ENCODE measurements at regions not wholly inside any gene's neighbourhood (a gene's known extent, or its start where the extent isn't known, plus 50 kb on each side); places are given as distances from the start of the nearest gene placed in this dataset.
A peak's percentile ranks its signal among the peaks of the same experiment; 100 is the strongest.

DNA sequence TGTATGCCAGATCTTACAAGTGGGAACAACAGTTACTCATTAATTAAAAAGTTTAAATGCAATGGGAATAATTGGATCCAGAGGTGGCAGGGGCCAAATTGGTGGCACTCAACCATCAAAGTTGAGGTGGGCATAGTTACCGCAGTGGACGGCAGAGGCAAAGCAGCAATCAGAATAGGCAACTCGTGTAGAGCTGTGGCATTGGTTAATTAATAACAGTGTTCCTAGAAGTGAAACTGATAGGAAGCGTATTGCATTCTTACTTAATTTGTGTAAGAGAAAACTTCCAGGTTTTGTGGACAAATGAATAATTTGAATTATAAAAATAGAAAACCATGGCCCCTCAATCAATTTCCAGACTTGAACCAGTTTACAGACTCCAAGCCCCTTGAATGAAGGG is 1068.2 kb upstream of the ACVR2A start:
- DNase-seq (no peak), ATAC-seq (no peak)
- no peak overlapping the region for H3K27ac ChIP-seq (ENCODE audit: low read length)
- H3K9me3 ChIP-seq (ENCODE audit: control insufficient read depth, low read length) = no peaks in the 10 kb centered on the region
- no peak overlapping the region for H3K4me3 ChIP-seq (ENCODE audit: low read length)
- 86% methylated on average over 4 of the region's 4 CpGs for whole genome bisulfite sequencing
- no peaks in the 10 kb centered on the region for H3K27me3 ChIP-seq (ENCODE audit: control insufficient read depth, insufficient read depth)
- intact Hi-C loops (cut with DNase I) = no loop called here
- no peaks in the 10 kb centered on the region for H3K4me1 ChIP-seq (ENCODE audit: control insufficient read depth, insufficient read depth, low read length)

DNA sequence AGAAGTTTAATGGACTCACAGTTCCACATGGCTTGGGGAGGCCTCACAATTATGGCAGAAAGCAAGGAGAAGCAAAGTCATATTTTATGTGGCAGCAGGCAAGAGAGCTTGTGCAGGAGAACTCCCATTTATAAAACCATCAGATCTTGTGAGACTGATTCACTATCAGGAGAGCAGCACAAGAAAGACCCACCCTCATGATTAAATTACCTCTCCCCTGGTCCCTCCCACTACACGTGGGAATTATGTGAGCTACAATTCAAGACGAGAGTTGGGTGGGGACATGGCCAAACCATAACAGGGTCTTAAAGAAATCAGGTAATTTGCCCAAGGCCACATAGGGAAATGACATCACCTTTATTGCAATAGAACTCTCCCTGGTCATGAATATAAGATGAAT is 1073.3 kb upstream of the ACVR2A start:
- Histone ChIP-seq H3K27ac (ENCODE audit: low read length) (no peak overlapping the region), H3K4me1 (ENCODE audit: control insufficient read depth, insufficient read depth, low read length) (no peaks in the 10 kb centered on the region), H3K4me3 (ENCODE audit: low read length) (no peak overlapping the region), H3K27me3 (ENCODE audit: control insufficient read depth, insufficient read depth) (no peaks in the 10 kb centered on the region), H3K9me3 (ENCODE audit: control insufficient read depth, low read length) (no peaks in the 10 kb centered on the region)
- ATAC-seq (no peak), DNase-seq (no peak)
- intact Hi-C loops (cut with DNase I) = no loop called here
- 47% methylated on average over 2 of the region's 2 CpGs for WGBS

DNA sequence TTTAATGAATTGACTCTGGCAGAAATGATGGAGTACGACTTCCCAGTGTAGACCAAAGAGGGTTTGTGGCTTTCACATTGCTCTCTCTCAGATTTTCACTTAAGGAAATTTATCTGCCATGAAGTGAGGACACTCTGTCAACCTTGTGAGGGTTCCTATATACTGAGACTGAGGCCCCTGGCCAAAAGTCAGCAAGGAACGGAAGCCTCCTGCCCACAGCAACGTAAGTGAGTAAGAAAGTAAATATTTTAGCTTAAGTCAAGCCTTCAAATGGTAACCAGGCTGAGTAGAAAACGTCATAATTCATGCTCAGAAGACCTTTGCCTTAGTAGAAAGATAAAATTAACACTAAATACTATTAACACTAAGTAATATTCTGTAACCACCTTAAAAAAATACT is 1080.5 kb upstream of the ACVR2A start:
- no peak overlapping the region for H3K4me3 ChIP-seq (ENCODE audit: low read length)
- 71% methylated on average over 4 of the region's 4 CpGs for WGBS

DNA sequence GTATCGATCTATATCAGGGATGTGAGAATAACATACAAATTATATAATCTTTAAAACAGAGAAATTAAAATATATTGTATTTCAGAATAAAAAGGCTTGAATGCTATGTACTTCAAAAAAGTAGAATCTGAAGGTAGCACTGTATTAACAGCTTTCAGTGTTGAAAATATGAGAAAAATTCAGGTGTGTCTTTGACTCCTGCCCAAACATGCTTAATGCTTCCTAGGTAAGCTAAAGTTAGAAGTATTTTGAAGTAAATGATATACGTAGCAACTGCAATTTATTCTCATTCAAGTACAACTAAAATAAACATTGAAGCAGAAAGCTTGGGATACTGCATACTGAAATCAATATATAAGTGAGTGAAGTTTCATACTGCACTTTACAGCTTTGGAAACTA is 1082.0 kb upstream of the ACVR2A start:
- WGBS = 88% methylated on average over 2 of the region's 2 CpGs
- no peak for ATAC-seq
- Histone ChIP-seq H3K9me3 (ENCODE audit: control insufficient read depth, low read length) (no peaks in the 10 kb centered on the region), H3K27ac (ENCODE audit: low read length) (no peak overlapping the region), H3K4me1 (ENCODE audit: control insufficient read depth, insufficient read depth, low read length) (no peaks in the 10 kb centered on the region), H3K27me3 (ENCODE audit: control insufficient read depth, insufficient read depth) (no peaks in the 10 kb centered on the region), H3K4me3 (ENCODE audit: low read length) (no peak overlapping the region)
- DNase-seq = no peak
- intact Hi-C loops (cut with DNase I) = no loop called here

More for the DNA sequence above, 1080.5 kb upstream of the ACVR2A start:
- no peaks in the 10 kb centered on the region for H3K27me3 ChIP-seq (ENCODE audit: control insufficient read depth, insufficient read depth)
- intact Hi-C loops (cut with DNase I) = no loop called here
- H3K4me1 ChIP-seq (ENCODE audit: control insufficient read depth, insufficient read depth, low read length) = no peaks in the 10 kb centered on the region
- DNase-seq (no peak), ATAC-seq (no peak)
- no peaks in the 10 kb centered on the region for H3K9me3 ChIP-seq (ENCODE audit: control insufficient read depth, low read length)
- H3K27ac ChIP-seq (ENCODE audit: low read length) = no peak overlapping the region

DNA sequence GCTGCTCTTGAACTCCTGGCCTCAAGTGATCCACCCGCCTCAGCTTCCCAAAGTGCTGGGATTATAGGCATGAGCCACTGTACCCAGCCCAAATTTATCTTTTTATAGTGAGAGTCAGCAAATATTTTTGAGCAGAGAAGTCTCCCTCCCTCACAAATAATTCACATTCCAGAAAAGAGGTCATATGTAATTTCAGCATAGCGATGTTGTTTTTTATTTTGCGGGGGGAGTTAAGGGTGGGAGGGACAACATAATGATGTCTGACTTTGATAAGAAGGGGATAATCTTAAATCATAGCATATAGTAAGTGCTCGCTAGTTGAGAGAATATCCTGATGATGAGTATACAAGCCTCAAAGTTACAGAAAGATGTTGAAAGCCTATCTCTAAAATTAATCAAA is 1090.2 kb upstream of the ACVR2A start:
- Histone ChIP-seq H3K27ac (ENCODE audit: low read length) (no peak overlapping the region), H3K27me3 (ENCODE audit: control insufficient read depth, insufficient read depth) (no peaks in the 10 kb centered on the region), H3K9me3 (ENCODE audit: control insufficient read depth, low read length) (no peaks in the 10 kb centered on the region), H3K4me3 (ENCODE audit: low read length) (no peak overlapping the region), H3K4me1 (ENCODE audit: control insufficient read depth, insufficient read depth, low read length) (no peaks in the 10 kb centered on the region)
- intact Hi-C loops (cut with DNase I) = no loop called here
- ATAC-seq (no peak), DNase-seq (no peak)
- 73% methylated on average over 4 of the region's 4 CpGs for WGBS

DNA sequence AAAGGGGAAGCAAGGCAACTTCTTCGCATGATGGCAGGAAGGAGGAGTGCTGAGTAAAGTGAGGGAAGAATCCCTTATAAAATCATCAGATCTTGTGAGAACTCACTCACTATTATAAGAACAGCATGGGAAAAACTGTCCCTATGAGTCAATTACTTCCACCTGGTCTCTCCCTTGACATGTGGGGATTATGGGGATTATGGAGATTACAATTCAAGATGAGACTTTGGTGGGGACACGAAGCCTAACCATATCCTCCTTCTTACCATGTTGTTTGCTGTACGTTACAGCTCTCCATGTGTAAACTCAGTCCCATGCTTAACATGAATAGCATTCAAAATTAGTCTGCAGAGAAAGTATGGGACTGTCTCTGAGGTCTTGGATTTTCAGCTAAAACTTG is 1096.8 kb upstream of the ACVR2A start:
- no peaks in the 10 kb centered on the region for H3K9me3 ChIP-seq (ENCODE audit: control insufficient read depth, low read length)
- H3K27me3 ChIP-seq (ENCODE audit: control insufficient read depth, insufficient read depth) = no peaks in the 10 kb centered on the region
- ATAC-seq (no peak), DNase-seq (no peak)
- H3K4me3 ChIP-seq (ENCODE audit: low read length) = no peak overlapping the region
- no peak overlapping the region for H3K27ac ChIP-seq (ENCODE audit: low read length)
- 79% methylated on average over 3 of the region's 3 CpGs for whole genome bisulfite sequencing
- H3K4me1 ChIP-seq (ENCODE audit: control insufficient read depth, insufficient read depth, low read length) = no peaks in the 10 kb centered on the region
- intact Hi-C loops (cut with DNase I) = no loop called here

DNA sequence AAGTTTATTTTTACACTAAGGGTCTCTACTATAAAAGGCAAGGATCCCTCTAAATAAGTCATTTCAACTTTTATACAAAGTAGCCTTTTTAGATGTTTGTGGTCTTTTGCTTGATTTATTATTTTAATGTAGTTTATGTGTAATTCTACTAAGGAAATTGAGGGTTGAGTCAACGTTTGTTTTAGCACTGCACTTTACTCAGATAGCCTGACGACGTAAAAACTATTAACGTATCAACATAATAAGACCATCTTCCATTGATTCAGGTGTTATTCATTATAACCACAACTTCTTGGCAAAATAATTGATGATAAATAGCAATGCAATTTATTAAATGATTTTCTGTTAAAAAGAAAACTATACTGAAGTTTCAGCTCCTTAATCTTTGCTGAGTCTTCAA is 1103.6 kb upstream of the ACVR2A start:
- Histone ChIP-seq H3K27me3 (ENCODE audit: control insufficient read depth, insufficient read depth) (no peaks in the 10 kb centered on the region), H3K4me1 (ENCODE audit: control insufficient read depth, insufficient read depth, low read length) (no peaks in the 10 kb centered on the region), H3K4me3 (ENCODE audit: low read length) (no peak overlapping the region), H3K9me3 (ENCODE audit: control insufficient read depth, low read length) (no peaks in the 10 kb centered on the region), H3K27ac (ENCODE audit: low read length) (no peak overlapping the region)
- intact Hi-C loops (cut with DNase I) = no loop called here
- ATAC-seq = no peak
- WGBS = 79% methylated on average over 4 of the region's 4 CpGs
- DNase-seq = no peak

DNA sequence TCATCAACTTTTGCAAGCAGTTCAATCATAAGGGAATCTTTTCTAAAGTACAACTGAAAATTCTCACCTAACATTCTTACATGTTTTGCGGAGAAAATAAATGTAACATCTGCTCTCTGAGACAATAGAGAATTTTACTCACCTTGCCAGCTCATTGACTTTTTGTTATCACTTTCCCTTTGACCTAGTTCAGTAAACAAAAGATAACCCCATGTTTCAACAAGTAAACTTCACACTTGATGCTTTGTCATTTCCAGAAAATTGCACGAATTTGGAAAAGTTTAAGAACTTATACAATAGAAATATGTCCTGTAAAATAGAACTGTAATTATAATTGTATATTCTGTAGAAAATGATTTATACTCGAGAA is 1110.0 kb upstream of the ACVR2A start:
- no peaks in the 10 kb centered on the region for H3K4me1 ChIP-seq (ENCODE audit: control insufficient read depth, insufficient read depth, low read length)
- no peak overlapping the region for H3K4me3 ChIP-seq (ENCODE audit: low read length)
- no peaks in the 10 kb centered on the region for H3K9me3 ChIP-seq (ENCODE audit: control insufficient read depth, low read length)
- intact Hi-C loops (cut with DNase I) = loop anchor here in 2 of 4 donors (10.0 kb wide), 2 partner anchors 1170 to 1180 kb away; no protein-coding TSS in a partner anchor
- no peaks in the 10 kb centered on the region for H3K27me3 ChIP-seq (ENCODE audit: control insufficient read depth, insufficient read depth)
- WGBS = 62% methylated on average over 3 of the region's 3 CpGs
- H3K27ac ChIP-seq (ENCODE audit: low read length) = no peak overlapping the region
- DNase-seq (no peak), ATAC-seq (no peak)

DNA sequence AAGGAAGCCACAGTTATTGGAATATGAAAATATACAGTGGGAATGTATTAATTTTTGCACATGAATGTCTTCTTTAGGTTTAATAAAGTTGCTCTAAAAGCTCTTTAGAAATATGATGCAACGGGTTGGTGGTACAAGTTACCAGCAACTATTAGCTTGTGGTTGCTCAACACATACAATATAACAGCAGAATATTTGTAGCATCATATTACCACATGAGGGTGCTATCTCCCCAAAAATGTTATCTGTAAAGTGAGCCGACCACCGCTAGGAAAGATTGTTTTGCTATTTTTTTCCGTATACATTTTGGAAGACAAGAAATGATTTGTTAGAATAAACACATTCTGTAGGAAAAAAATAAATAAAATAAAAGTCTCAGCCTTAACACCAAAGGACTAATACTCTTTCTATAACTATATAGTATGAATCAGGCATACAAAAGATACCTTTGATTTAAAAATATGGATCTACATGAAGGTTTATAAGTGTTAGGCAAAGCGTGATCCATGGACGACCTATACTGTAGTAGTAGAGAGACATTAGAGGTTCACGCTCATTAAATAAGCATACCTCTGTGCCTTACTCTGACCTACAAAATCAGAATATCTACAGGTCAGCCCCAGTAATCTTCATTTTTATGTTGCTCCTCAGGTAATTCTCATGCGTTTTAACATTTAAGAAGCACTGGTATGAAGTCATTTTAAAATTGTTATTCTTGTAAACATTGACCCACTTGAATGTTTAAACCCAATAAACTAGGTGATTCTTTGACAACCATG is 1110.6 kb upstream of the ACVR2A start:
- ATAC-seq (peak in 1 of 2 donors; percentile 54), DNase-seq (no peak)
- 32% methylated on average over 8 of the region's 8 CpGs for WGBS
- intact Hi-C loops (cut with DNase I) = loop anchor here in 2 of 4 donors (10.0 kb wide), 2 partner anchors 1171 to 1181 kb away; no protein-coding TSS in a partner anchor
- no peak overlapping the region for H3K27ac ChIP-seq (ENCODE audit: low read length)
- H3K9me3 ChIP-seq (ENCODE audit: control insufficient read depth, low read length) = no peaks in the 10 kb centered on the region
- no peak overlapping the region for H3K4me3 ChIP-seq (ENCODE audit: low read length)
- no peaks in the 10 kb centered on the region for H3K27me3 ChIP-seq (ENCODE audit: control insufficient read depth, insufficient read depth)
- H3K4me1 ChIP-seq (ENCODE audit: control insufficient read depth, insufficient read depth, low read length) = no peaks in the 10 kb centered on the region

DNA sequence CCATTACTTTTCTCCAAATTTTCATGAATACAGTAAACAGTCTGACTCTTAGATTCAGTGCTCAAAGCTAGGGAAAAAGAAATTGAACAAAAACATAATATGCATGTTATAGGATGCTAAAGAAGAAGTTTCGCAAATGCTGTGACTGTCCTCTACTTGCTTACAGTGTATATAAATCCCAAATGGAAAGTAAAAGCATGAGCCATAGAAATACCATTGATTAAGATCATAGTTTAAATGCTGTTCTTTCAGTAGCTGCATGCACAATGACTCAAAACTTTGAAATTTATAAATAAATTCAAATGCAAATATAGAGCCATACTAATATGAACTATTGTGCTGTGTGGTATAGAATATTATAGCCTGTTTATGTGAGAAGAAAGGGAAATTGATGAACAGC is 1113.9 kb upstream of the ACVR2A start:
- DNase-seq (no peak), ATAC-seq (no peak)
- Histone ChIP-seq H3K27ac (ENCODE audit: low read length) (no peak overlapping the region), H3K9me3 (ENCODE audit: control insufficient read depth, low read length) (no peaks in the 10 kb centered on the region), H3K4me3 (ENCODE audit: low read length) (no peak overlapping the region), H3K27me3 (ENCODE audit: control insufficient read depth, insufficient read depth) (no peaks in the 10 kb centered on the region), H3K4me1 (ENCODE audit: control insufficient read depth, insufficient read depth, low read length) (no peaks in the 10 kb centered on the region)
- WGBS = 96% methylated on average over 1 of the region's 1 CpG
- intact Hi-C loops (cut with DNase I) = loop anchor here in 2 of 4 donors (10.0 kb wide), 2 partner anchors 1174 to 1184 kb away; no protein-coding TSS in a partner anchor

DNA sequence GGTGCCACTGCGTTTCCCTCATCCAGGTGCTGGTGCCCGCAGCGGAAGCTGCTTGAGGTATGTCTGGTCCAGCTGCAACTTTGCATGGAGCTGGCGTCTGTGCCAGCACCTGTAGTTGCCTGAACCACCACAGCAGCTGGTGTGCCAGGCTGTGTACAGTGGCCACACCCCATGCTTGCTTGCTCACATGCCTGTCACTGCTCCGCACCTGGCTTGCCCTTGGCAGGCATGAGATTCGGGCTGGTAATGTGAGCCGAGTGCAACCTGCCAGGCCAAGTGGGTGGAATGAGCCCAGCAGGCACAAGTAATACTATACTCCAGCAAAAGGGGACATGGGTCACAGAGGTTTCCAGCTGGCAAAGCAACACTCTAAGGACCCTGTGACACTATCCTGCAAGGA is 1123.3 kb upstream of the ACVR2A start:
- Histone ChIP-seq H3K4me1 (ENCODE audit: control insufficient read depth, insufficient read depth, low read length) (no peaks in the 10 kb centered on the region), H3K4me3 (ENCODE audit: low read length) (no peak overlapping the region), H3K27me3 (ENCODE audit: control insufficient read depth, insufficient read depth) (no peaks in the 10 kb centered on the region), H3K9me3 (ENCODE audit: control insufficient read depth, low read length) (no peaks in the 10 kb centered on the region), H3K27ac (ENCODE audit: low read length) (no peak overlapping the region)
- 85% methylated on average over 7 of the region's 7 CpGs for WGBS
- DNase-seq (peak in 1 of 3 donors; percentile 20), ATAC-seq (no peak)
- intact Hi-C loops (cut with DNase I) = no loop called here

DNA sequence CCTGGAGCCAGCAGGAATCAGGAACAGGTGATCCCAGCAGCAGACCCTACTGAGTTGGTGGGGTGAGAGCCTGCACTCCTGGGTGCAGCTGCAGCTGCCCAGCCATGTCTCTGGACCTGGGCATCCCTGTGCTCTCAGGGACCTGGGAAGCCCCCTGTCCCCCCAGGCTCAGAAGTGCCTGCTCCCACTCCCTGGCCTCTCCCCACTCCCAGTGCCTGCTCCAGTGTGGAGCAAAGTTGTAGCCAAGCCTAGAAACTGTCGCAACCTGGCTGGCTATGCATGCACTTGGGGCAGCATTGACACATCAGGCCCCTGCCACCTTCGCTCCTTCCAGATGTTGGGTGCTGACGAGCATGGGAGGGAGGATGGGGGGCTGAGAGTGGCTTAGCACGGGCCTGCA is 1124.7 kb upstream of the ACVR2A start:
- 80% methylated on average over 4 of the region's 4 CpGs for WGBS
- no peaks in the 10 kb centered on the region for H3K9me3 ChIP-seq (ENCODE audit: control insufficient read depth, low read length)

More for the DNA sequence above, 1124.7 kb upstream of the ACVR2A start:
- no peak for DNase-seq
- intact Hi-C loops (cut with DNase I) = no loop called here
- Histone ChIP-seq H3K27me3 (ENCODE audit: control insufficient read depth, insufficient read depth) (no peaks in the 10 kb centered on the region), H3K27ac (ENCODE audit: low read length) (no peak overlapping the region), H3K4me1 (ENCODE audit: control insufficient read depth, insufficient read depth, low read length) (no peaks in the 10 kb centered on the region), H3K4me3 (ENCODE audit: low read length) (no peak overlapping the region)
- peak in 1 of 2 donors; percentile 29 for ATAC-seq
